CD4-positive, alpha-beta T cell treated with Interleukin-21 for 1 hour (primary cell): ENCODE measurements at regions not wholly inside any gene's neighbourhood (a gene's known extent, or its start where the extent isn't known, plus 50 kb on each side); places are given as distances from the start of the nearest gene placed in this dataset.

ENCODE experiments used
- DNase-seq: peaks from one replicate; pipeline ENCODE4 v3.0.0-alpha.2; 2020

GRCh38 chr5:145345511-145346287, 489.4 kb downstream of the PRELID2 start:
- no peak for DNase-seq

- DNase-seq = no peak
Measured at GRCh38 chr5:145341842-145342241, 493.3 kb downstream of the PRELID2 start.

- no peak for DNase-seq
Measured at GRCh38 chr5:145340099-145340498, 495.0 kb downstream of the PRELID2 start.

DNA sequence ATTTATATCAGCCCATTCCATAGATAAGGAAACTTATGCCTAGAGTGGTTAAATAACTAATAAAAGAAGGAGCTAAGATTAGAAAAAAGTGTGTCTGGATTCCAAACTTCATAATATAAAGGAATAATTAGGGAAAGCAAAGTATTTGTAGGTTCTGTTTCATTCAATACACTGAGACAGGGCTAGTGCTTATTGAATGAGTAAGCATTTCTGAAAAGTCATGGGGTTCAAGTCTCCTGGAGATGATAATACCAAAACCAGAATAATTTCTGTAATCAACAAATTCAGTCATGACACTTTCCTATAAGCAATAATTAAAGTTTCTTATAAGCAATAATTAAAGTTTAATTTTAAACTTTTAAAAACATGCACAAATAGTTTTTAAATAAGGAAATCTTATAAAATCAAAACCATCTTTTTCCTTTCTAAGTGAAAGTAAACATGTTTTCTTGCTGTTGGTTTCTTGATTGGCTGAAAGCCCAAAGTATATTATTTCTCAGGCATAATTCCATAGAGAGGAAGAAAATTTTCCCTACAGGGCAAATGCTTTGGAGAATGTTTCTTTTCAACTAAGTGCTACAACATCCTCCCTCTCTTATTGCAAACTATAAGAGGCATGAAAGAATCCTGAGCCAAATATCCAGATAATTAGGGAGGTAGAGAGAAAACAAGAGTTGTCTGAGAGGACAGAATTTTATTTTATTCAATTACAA, 510.2 kb downstream of the PRELID2 start:
- DNase-seq = no peak

GRCh38 chr5:145324101-145324500, 511.0 kb downstream of the PRELID2 start:
- DNase-seq = no peak

- no peak for DNase-seq
Measured at GRCh38 chr5:145316282-145316681, 518.9 kb downstream of the PRELID2 start.

DNA sequence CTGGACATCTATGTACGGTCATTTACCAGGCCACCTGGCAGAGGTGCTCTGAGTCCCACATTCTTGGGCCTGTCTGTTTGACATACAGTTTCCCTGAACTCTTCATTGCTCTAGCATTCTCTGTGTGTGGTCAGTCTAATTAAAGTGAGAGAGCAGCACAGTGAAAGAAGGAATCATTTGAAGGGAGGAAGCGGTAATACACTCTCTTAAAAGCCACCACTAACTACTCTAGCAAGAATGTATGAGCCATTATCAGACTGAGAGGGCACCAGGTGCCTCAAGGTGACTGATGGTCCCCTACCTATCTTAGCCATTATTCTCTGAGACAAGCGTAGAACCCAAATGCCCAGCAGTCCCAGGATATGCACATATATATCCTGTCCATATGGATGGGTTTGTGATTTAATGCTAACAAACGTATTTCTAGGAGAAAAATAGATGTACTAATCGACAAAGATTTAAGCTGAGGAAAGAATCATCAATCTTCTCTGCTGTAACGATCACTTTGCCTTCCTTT, 527.2 kb downstream of the PRELID2 start:
- no peak for DNase-seq

GRCh38 chr5:145295236-145295835, 539.8 kb downstream of the PRELID2 start:
- no peak for DNase-seq

- DNase-seq = no peak
Measured at GRCh38 chr5:145294331-145294730, 540.8 kb downstream of the PRELID2 start.

GRCh38 chr5:145293716-145294115, 541.4 kb downstream of the PRELID2 start:
- no peak for DNase-seq

- no peak for DNase-seq
Measured at GRCh38 chr5:145292278-145292677, 542.9 kb downstream of the PRELID2 start.

DNA sequence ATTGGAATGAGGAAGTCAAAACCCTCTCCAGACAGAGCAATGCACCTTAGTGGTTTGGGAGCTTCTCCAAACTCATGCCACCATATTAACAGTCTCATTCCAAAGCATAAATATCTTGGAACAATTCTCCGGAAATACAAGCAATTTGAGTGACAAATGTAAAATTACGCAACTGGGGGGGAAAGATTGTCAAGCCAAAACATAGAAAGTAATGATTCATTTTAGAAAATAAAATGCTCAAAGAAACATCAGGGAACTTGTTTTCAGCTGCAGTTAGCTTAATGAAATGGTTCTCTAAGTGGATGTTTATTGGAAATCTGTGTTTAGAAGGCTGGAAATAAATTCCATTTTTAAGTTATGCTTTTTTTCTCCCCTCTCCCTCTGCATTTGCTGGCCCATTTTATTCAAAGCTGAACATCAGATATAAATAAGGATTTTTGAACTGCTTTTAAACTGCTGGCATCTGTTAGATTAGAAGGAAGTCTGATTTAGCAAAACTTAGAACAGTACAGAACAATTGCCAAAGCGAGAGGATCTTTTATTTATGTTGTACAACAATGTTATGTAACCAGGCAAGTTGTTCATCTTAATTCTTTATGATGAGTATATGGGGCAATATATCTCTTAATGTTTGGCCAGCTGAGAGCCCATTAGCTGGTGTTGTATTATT, 551.9 kb downstream of the PRELID2 start:
- DNase-seq = no peak

DNA sequence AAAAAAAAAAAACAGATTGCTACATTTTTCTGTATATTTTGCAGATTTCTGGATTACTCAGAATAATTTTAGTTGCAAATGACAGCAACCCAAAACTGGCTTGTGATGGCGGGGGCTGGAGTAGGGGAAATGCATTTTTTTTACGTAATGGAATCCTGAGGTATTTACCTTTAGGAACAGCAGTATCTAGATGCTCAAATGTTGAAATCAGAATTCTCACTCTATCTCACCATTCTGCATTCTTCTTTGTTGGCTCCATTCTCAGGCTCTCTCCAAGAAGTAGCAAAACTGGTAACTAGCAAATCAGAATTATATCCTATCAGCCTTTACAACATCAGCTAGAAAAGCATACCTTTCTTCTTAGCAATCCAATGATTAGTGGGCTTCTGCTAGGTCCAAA, 554.3 kb downstream of the PRELID2 start:
- no peak for DNase-seq

GRCh38 chr5:145280214-145280613, 554.9 kb downstream of the PRELID2 start:
- no peak for DNase-seq

GRCh38 chr5:145260670-145261069, 574.5 kb downstream of the PRELID2 start:
- no peak for DNase-seq

DNA sequence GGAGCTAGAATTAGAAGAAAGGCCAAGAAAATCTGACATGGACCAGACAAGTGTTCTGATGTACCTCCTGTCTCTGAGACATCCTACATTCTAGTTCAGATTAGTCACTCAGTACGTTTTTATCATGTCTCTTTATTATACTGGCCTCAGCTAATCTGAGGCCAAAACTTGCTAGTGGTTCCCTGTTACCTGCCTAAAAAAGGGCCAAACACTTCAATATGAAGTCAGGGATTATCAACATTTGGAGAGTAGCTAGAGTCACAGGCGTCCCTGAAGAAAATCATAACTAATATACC, 587.4 kb downstream of the PRELID2 start:
- DNase-seq = no peak

DNA sequence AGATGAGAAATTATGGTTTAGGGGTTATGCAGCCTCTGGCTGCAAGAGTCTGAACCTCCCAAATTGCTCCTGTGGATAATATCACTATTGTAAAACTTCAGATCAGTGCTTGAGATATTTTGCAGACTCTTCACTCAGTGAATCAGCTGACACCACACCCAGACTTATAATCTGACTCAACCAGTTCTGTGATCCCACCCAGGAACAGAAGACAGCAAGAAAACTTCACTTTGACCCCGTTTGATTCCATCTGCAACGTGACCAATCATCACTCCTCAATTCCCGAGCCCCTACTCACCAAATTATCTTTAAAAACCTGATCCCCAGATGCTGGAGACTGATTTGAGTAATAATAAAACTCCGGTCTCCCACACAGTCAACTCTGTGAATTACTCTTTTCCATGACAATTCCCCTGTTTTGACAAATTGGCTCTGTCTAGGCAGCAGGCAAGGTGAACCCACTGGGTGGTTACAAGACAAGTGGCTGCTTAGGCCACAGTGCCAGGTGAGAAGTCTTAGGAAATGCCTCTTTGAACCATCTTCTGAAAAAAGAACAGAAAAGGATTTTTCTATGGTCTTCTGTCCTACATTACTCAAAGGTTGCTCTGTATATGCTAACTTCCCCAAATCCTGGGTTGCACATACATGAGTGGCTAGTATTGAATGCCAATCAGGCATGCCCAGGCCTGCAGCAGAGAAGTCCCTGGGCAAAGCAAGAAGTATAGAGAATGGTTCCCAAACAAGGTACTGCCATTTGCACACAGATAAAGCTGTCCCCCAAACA, 588.0 kb downstream of the PRELID2 start:
- DNase-seq = no peak

DNA sequence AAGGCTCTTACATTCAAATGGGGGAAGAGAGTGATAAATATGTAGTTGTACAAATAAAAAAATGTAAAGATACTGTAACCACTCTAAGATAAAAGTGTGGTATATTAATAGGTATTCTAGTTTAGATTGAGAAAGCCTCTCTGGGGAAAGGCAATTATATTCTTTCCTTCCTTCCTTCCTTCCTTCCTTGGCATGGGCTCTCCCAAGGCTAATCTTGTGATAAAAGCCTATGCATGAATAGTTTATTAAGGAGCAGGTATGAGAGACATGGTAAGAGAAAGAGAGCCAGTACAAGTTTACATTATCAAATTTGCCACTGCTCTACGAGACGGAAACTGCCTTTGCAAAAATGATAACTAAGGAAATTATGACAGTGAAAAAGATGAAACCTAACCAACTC, 588.8 kb downstream of the PRELID2 start:
- no peak for DNase-seq

DNA sequence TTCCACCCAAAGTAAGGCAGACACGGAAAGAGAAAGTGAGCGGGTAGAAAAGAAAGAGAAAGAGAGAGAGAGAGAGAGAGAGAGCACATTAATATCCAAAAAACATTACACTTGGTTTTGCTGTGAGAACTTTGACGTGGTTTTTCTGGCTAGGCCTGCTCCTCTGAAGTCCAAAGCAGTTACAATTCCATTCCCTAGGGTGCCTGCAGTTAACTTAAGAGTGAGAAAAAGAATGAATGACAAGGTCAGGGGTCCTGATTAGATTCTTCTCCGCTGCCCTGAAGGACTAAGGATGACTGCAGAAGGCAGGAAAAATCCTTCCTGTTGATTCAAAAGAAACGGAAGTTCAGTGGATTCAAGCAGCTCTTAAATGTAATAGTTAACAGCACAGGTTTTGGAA, 589.8 kb downstream of the PRELID2 start:
- DNase-seq = no peak

GRCh38 chr5:145244788-145245187, 590.4 kb downstream of the PRELID2 start:
- DNase-seq = no peak

DNA sequence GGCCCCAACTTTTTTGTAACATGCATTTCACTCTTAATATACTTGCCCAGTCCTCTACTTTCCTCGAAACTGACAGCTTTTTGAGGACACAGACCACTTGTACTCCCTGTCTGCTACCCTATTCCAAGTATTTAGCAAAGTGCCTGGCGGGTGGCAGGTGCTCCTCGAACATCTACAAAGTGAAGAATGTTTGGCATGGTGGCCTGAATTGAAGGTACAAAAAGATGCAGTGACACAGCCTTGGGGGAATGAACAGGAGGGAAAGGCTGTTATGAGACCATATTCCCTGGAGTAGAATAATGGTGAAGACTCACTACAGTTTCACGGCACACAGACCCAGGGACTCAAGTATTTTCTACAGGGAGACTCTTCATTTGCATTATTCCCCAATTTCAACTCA, 590.9 kb downstream of the PRELID2 start:
- DNase-seq = no peak

GRCh38 chr5:145243016-145243415, 592.1 kb downstream of the PRELID2 start:
- no peak for DNase-seq

DNA sequence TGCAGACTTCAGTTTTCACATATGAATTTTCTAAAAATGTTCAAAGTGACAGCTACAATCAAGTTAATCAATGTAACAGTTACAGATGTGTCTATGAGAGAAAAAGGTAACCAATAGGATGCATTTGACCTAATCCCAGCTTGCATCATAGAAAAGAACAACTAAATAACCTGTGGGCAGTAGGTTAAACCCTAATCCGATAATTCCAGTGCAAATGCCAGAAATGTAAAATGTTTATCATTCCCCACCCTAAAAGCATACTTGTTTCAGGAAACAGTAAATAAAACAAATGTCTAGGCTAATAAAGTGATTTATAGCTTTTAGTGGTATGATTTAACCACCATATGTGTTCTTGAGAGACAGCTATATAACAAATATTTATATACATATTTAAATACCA, 592.6 kb downstream of the PRELID2 start:
- no peak for DNase-seq
